H1 (cell line): ENCODE measurements at regions not wholly inside any gene's neighbourhood (a gene's known extent, or its start where the extent isn't known, plus 50 kb on each side); places are given as distances from the start of the nearest gene placed in this dataset.

ENCODE experiments used
- EP300 ChIP-seq, 2 experiments: IDR thresholded peaks; 1 replicate in 1 of 2; 2 replicates in 1 of 2; pipeline ENCODE4 v1.6.1; 2011 to 2012; ENCODE audit warnings: low read depth in 2 of 2, low read length in 2 of 2, mild to moderate bottlenecking in 2 of 2, borderline replicate concordance in 1 of 2, inconsistent platforms in 1 of 2, moderate library complexity in 1 of 2
- FOSL1 ChIP-seq: IDR thresholded peaks from 2 replicates; pipeline ENCODE4 v1.6.1; 2011; ENCODE audit warnings: mild to moderate bottlenecking, low read depth, low read length, moderate library complexity; ENCODE audit not compliant: insufficient read depth
- GABPA ChIP-seq: IDR thresholded peaks from 2 replicates; pipeline ENCODE4 v1.6.1; 2011; ENCODE audit warnings: mild to moderate bottlenecking, low read length, moderate library complexity, borderline replicate concordance; ENCODE audit not compliant: insufficient read depth
- GTF2F1 ChIP-seq: IDR thresholded peaks from 2 replicates; pipeline ENCODE4 v1.6.1; 2012; ENCODE audit warnings: low read depth, low read length, improper control_type of control experiment, borderline replicate concordance
- KDM4A ChIP-seq: IDR thresholded peaks from one replicate; pipeline ENCODE4 v1.7.1; 2012; ENCODE audit warnings: low read depth, mild to moderate bottlenecking, moderate library complexity, low read length, inconsistent platforms; ENCODE audit not compliant: severe bottlenecking
- SP2 ChIP-seq: IDR thresholded peaks from 2 replicates; pipeline ENCODE4 v1.6.1; 2012; ENCODE audit warnings: mild to moderate bottlenecking, low read length, inconsistent platforms
- SUZ12 ChIP-seq: fragments of 200-600 bp; sonication (generic); IDR thresholded peaks from 2 replicates; pipeline ENCODE4 v1.6.1; 2012; ENCODE audit warnings: mild to moderate bottlenecking, inconsistent platforms, low read length, moderate library complexity, mixed read lengths
- TAF1 ChIP-seq: IDR thresholded peaks from 2 replicates; pipeline ENCODE4 v1.6.1; 2011; ENCODE audit warnings: mild to moderate bottlenecking, low read depth, low read length

GRCh38 chr11:129721685-129722084 lies 94.0 kb upstream of the TMEM45B start (continued):
- TF ChIP-seq TAF1, result no peak
- no peak for TF ChIP-seq GTF2F1
- no peak for TF ChIP-seq KDM4A
- no peak for TF ChIP-seq SP2
- no peak for TF ChIP-seq GABPA
- no peak for TF ChIP-seq EP300 (IDR thresholded peaks at IDR 0.05; ENCODE audit: borderline replicate concordance in 1 of 2, low read depth in 2 of 2, low read length in 2 of 2)
- TF ChIP-seq FOSL1, result no peak
- TF ChIP-seq SUZ12, result no peak
